Hematopoietic multipotent progenitor cell treated with erythropoietin and hydrocortisone succinate and interleukin-3 and kit ligand, for 6 days (in vitro differentiated cells): ENCODE measurements at regions not wholly inside any gene's neighbourhood (a gene's known extent, or its start where the extent isn't known, plus 50 kb on each side); places are given as distances from the start of the nearest gene placed in this dataset.

Source experiments
- DNase-seq: peaks from one replicate; pipeline ENCODE4 v3.0.0-alpha.2; 2015

GRCh38 chr1:208552928-208553327 is 308.7 kb upstream of the PLXNA2 start:
- DNase-seq, result no peak

DNA sequence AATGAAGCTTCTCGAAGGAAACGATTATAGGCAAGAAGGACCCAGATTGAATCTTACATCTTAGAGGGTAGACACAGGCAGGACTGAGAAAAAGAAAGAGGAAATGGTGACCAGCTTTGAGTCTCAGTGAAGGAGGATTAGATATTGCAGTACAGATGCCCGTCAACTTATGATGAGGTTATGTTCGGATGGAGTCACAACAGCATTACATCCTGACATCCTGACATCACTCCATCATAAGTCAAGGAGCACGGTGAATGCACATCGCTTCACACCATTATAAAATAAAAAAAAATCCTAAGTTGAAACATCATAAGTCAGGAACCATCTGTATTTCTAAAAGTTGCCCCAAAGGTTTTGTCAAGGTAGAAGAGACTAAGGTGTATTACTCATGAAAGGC is 312.3 kb upstream of the PLXNA2 start:
- no peak for DNase-seq

GRCh38 chr1:208557046-208557722 is 313.0 kb upstream of the PLXNA2 start:
- no peak for DNase-seq

DNA sequence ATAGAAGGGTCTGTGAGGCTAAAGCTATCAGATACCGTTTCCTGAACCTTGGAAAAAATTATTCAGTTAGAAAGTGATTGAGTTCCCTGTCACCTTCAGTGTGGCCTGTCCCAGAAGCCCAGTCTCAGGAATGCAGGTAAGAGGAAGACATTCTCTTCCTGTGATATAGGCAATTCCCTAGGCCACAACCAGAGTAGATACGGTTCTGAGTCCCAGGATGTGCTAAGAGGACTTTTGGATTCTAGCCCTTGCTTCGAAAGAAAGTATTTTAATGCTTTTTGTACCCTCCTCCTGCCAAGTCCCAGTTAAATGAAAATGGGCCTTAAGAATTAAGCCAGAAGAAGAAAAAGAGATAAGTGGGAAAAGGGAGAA is 313.5 kb upstream of the PLXNA2 start:
- DNase-seq, result no peak

DNA sequence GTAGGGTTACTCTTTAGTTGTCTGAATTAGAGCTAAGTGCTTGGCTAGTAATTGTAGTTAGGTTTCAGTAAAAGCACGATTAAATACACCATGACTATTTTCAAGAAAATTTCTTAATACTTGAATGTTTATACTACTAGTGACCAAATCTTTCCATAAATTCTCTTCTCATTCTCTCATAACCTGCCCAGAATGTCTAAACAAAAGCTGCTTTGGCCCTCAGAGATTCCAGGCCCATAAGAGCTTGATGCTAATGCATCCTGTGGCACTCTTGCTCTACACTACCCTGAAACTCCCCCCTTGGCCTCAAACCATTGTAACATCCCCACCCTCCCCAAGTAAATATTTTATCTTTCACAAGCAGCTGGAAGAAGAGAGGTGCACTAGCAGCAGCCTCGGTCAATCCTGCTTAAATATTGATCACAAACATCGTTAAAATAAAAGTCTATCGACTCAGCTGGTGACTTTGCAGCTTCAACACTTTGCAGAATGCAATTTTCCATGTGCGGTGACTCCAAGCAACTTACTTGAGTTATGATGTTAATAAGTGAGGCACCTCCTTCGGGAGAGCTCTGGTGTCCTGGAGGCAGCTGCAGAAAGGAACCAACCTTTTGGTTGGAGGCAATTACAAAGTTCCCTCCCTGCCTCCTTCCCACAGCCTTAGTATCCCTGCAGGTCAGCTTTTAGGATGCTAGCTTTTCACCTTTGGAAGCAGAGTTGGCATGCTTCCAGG is 315.6 kb upstream of the PLXNA2 start:
- no peak for DNase-seq

DNA sequence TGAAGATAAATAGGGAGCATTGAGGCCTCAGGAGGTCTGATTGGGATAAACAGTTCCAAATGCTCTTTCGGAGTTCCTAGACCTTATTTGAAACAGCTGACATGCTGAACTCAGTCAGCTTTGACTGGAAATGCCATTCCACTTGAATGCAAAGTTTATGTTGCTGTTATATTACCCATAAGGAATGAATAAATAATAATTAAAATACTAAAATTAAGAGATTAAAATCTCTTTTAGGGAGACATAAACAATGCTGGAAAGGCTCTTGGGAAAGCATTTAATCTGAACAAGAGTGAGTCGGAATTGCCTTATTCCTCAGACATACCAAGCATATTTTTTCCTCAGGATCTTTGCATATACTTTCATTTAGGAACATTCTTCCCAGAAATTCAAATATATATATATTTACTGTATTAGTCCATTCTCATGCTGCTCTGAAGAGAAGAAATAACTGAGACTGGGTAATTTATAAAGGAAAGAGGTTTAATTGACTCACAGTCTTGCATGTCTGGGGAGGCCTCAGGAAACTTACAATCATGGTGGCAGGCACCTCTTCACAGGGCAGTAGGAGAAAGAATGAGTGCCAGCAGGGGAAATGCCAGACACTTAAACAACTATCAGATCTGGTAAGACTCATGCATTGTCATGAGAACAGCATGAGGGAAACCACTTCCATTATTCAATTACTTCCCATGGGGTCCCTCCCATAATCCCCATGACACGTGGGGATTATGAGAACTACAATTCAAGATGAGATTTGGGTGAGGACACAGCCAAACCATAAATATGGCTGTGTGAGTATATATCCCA is 318.2 kb upstream of the PLXNA2 start:
- no peak for DNase-seq

DNA sequence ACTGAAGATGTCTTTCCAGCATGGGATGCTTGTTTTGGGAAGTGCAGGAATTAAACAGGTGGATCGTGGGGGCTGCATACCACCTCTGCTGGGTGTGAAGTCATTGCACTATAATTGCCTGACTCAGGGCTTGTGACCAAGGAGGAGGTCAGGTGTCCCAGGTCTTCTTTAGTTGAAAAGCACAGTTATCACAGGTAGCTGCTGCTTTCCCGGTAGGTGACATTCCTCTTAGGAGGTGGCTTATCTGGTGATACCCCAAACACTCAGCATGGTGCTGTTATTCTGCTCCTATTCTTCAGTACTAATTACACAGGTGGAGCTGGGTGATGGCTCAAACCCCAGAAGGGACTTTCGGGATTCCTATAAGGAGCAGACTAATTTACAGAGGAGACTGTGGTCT is 320.3 kb upstream of the PLXNA2 start:
- no peak for DNase-seq

DNA sequence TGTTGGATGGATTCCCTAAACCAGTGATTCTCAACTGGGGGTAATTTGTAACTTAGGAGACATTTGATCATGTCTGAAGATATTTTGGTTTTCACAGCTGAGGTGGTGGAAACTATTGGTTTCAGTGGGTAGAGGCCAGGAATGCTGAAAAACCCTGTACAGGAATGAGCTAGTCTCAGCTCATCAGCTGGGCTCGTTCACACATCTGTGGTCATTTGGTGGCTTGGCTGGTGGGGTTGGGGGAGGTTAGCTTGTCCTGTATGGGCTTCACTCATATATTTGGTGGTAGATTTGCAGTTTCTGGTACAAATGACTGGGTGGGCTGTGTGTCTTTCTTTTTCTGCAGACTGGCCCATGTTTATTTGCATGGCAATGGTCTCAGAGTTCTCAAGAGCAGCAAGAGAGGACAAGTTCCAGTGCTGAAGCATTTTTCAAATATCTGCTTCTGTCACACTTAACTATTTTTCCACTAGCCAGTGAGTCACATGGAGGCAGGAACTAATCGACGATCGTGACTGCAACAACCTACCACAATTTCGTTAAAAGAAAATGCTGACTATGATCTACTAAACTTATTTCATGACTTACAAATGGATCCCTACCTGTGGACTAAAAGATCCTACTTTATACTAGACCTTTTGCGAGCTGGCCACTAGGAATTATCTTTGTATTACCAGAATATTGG is 321.7 kb upstream of the PLXNA2 start:
- no peak for DNase-seq

GRCh38 chr1:208569181-208569580 is 325.0 kb upstream of the PLXNA2 start:
- no peak for DNase-seq

- no peak for DNase-seq
These were observed 326.2 kb upstream of the PLXNA2 start for GRCh38 chr1:208570362-208570761.

DNA sequence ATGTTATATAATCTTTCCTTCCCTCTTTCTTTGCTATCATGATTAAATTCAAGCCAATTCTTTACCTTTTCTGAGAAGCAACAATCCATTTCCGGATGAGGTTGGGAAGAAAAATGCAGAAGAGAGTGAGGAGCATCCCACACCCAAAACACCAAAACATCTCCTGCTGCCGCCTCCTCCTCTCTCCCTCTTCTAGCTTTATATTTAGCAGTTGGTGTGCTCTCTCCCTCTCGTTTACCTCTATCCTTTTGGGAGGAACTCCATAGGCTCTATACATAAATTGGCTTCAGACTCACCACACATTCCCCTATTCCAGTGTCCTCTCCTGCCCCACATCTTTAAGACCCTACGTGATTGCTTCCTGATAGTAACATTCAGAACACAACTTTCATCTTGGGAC is 332.2 kb upstream of the PLXNA2 start:
- no peak for DNase-seq

DNA sequence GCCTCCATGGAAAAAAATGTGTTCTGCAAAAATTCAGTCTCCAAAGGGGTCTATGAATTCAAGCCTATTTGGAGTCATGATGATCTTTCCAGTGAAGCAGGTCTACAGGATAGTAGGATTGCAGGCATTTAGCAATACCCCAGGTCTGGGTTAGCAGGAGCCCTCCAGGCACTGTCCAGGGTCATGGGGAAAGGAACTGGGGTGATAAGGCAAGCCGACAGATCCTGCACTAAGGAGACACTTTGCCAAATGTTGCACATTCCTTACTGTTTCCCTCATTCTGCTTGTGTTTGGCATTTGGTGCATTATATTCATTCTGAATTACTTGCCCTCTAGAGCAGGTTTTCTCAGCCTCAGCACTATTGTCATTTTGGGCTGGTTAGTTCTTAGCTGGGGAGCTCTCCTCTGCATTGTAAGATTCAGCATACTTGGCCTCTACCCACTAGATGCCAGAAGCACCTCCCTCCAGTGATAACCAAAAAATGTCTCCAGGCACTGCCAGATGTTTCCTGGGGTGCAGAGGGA is 333.3 kb upstream of the PLXNA2 start:
- no peak for DNase-seq

- DNase-seq, result no peak
These were observed 337.0 kb upstream of the PLXNA2 start for GRCh38 chr1:208581209-208581608.

GRCh38 chr1:208581667-208582066 is 337.5 kb upstream of the PLXNA2 start:
- DNase-seq, result no peak

DNA sequence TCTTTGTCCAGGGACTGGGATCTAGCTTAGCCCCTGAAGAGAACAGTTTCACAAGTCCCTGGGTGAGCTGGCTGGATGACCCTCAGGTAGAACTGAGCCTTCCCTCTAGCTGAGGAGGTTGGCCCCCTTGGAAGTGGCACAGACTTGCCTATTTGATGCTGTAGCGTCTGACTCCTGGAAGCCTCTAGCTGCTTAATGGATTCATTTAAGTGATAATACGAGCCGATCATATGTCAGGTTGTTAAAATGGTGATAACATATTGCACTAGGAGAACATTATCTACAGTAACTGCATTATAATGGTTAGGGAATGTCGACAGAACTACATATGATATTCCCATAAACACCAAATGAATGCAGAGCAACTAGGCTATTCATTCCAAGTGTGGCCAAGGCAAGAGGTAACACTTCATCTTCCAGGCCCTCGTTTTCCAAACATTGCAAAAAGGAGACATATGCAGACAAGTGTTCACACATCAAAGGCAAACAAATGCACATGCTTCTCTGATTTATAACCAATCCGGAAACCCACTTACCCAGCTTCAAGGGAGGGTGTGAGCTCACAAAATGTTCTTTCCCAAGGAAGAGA is 340.1 kb upstream of the PLXNA2 start:
- DNase-seq, result no peak

- no peak for DNase-seq
These were observed 342.9 kb upstream of the PLXNA2 start for GRCh38 chr1:208587110-208587509.

DNA sequence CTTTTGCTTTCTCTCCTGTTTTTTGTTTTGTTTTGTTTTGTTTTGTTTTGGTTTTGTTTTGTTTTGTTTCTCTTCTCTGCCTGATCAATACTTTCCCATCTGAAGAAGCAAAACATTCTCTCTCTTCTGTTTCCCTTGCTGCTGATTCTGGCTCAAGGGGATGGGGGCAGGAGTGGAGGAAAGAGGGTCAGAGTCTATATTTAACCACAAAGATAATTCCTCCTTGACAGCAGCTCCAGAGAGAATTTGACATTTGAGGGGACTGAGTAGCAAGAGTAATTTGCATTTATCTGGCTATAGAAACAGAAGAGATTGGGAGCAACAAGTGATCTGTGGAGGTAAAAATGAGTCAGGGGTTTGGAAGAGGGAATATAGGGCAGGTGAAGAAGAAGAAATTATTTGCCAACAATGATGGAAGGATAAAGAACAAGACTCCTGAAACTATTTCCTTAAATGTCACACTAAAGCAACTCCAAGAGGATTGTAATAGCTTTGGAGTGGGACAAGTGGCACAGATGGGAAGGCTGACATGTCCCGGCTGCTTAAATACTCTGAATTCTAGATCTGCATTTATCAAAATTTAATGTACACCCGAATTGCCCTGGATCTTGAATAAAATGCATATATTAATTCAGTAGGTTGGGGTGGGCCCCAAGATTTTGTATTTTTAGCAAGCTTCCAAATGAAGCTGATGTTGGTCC is 349.3 kb upstream of the PLXNA2 start:
- DNase-seq, result no peak

GRCh38 chr1:208595236-208595635 is 351.1 kb upstream of the PLXNA2 start:
- no peak for DNase-seq

- no peak for DNase-seq
These were observed 351.6 kb upstream of the PLXNA2 start for GRCh38 chr1:208595745-208596144.

DNA sequence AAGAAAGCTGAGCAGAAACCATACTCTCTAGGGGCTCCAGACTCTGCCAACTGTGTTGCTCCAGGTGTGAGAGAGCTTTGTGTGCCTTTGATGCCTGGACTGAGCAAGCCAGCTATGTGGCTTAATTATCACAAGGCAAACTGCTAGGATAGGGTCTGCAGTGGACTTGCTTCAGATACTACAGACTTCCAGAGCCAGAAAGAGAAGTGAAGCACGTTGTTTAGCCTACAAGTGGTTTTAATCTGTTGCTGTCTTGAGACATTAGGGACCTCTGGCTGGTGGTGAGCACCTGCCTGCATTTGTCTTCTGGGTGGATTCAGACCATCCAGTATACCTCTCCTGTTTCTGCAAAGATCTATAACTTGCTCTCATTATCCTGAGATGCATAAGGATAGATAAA is 353.4 kb upstream of the PLXNA2 start:
- DNase-seq, result no peak

- no peak for DNase-seq
These were observed 353.8 kb upstream of the PLXNA2 start for GRCh38 chr1:208598021-208598420.

DNA sequence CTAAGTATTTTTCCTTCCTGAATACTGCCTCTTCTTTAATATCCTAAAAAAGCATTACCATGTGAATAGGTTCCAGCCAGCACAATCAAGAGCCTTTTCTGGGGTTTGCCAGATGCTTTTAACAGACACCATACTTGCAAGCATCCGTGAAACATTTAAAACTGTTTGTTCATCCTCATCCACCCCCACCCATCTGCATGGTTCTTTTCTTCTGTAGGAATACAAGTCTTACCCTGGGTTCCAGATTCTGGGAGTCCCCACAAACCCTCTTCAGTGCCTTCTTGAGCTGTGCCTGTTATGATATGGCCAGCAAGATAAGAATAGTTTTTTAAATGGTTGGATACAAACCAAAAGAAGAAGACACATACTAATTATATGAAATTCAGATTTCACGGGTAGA is 354.9 kb upstream of the PLXNA2 start:
- DNase-seq, result no peak
